ENCODE measurements at regions not wholly inside any gene's neighbourhood (a gene's known extent, or its start where the extent isn't known, plus 50 kb on each side); places are given as distances from the start of the nearest gene placed in this dataset.

GRCh38 chr5:135266303-135266635 lies 132.8 kb downstream of the MACROH2A1 start:
- Histone ChIP-seq H3K27ac (no peak overlapping the region), H3K9me3 (no peaks in the 10 kb centered on the region), H3K36me3 (no peaks in the 10 kb centered on the region), H3K27me3 (no peaks in the 10 kb centered on the region), H3K4me1 (no peaks in the 10 kb centered on the region), H3K4me3 (no peak overlapping the region)
- TF ChIP-seq, protein P1, sequence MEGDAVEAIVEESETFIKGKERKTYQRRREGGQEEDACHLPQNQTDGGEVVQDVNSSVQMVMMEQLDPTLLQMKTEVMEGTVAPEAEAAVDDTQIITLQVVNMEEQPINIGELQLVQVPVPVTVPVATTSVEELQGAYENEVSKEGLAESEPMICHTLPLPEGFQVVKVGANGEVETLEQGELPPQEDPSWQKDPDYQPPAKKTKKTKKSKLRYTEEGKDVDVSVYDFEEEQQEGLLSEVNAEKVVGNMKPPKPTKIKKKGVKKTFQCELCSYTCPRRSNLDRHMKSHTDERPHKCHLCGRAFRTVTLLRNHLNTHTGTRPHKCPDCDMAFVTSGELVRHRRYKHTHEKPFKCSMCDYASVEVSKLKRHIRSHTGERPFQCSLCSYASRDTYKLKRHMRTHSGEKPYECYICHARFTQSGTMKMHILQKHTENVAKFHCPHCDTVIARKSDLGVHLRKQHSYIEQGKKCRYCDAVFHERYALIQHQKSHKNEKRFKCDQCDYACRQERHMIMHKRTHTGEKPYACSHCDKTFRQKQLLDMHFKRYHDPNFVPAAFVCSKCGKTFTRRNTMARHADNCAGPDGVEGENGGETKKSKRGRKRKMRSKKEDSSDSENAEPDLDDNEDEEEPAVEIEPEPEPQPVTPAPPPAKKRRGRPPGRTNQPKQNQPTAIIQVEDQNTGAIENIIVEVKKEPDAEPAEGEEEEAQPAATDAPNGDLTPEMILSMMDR (IDR thresholded peaks at IDR 0.05) = no peak
- TF ChIP-seq POLR2A (IDR thresholded peaks at IDR 0.05) = no peak
- intact Hi-C loops (cut with DNase I) = no loop called here
- WGBS (ENCODE audit: insufficient coverage, low coverage, low lambda C conversion rate, missing lambda C conversion rate) = 66% methylated on average over 5 of the region's 6 CpGs
- DNase-seq (no peak), ATAC-seq (no peak)

- no peaks in the 10 kb centered on the region for H3K27me3 ChIP-seq
- ATAC-seq (no peak), DNase-seq (no peak)
- no peak overlapping the region for H3K4me3 ChIP-seq
- no peak overlapping the region for H3K27ac ChIP-seq
- H3K4me1 ChIP-seq = no peaks in the 10 kb centered on the region
- no peaks in the 10 kb centered on the region for H3K36me3 ChIP-seq
- no peak for TF ChIP-seq POLR2A (IDR thresholded peaks at IDR 0.05)
- TF ChIP-seq, protein P1 (IDR thresholded peaks at IDR 0.05) = no peak
- 78% methylated on average over 11 of the region's 13 CpGs for WGBS (ENCODE audit: insufficient coverage, low coverage, low lambda C conversion rate, missing lambda C conversion rate)
- intact Hi-C loops (cut with DNase I) = no loop called here
- no peaks in the 10 kb centered on the region for H3K9me3 ChIP-seq
These were observed 133.3 kb downstream of the MACROH2A1 start for GRCh38 chr5:135265497-135266302.

DNA sequence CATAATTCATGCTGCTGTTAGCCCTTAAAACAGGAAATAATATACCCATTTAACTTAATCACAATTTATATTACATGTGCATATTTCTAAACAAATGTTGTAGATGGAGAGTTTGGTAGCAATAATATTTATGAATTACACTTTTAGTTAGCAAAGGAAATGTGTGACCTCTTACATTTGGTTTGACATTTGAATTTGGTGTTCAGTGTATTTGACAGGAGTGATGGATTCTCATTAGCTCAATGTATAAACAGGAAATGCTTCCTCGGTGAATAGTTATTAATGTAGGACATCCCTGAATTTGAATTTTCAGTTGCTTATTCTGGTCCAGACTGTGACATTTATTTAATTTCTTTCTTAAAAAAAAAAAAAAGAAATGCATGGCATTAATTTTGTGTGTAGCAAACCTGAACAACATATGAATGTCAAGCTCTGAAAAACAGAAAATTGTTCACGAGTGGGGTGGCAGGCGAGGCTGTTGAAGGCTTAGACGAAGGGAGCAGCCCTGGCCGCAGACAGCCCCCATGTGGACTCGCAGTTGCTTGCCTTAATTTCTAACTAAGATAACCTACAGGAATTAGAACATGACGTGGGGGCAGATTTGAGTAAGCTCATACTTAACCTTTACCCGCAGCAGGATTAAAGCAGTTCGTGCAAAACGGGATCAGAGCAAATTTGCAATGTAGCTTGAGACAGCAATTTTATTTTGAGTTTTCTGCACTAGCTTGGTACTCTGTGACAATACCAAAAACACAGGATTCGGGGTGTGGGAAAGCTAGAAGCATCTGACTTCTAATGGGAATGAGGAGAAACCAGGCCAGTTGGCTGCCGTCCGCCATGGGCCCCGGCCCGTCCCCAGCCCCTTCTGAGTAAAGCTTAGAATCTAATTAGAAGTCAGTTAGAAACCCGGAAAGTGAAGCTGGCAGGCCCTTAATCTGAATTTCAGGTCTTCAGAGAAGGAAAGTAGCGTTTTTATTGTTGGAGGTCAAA lies 134.3 kb downstream of the MACROH2A1 start:
- no peak overlapping the region for H3K4me3 ChIP-seq
- intact Hi-C loops (cut with DNase I) = no loop called here
- DNase-seq (no peak), ATAC-seq (no peak)
- no peak for TF ChIP-seq POLR2A (IDR thresholded peaks at IDR 0.05)
- TF ChIP-seq, protein P1 (IDR thresholded peaks at IDR 0.05) = no peak
- no peaks in the 10 kb centered on the region for H3K36me3 ChIP-seq
- no peaks in the 10 kb centered on the region for H3K9me3 ChIP-seq
- no peaks in the 10 kb centered on the region for H3K4me1 ChIP-seq
- H3K27me3 ChIP-seq = no peaks in the 10 kb centered on the region
- no peak overlapping the region for H3K27ac ChIP-seq
- WGBS (ENCODE audit: insufficient coverage, low coverage, low lambda C conversion rate, missing lambda C conversion rate) = 68% methylated on average over 17 of the region's 17 CpGs

- Histone ChIP-seq H3K4me3 (no peak overlapping the region), H3K36me3 (no peaks in the 10 kb centered on the region), H3K9me3 (no peaks in the 10 kb centered on the region), H3K4me1 (no peaks in the 10 kb centered on the region), H3K27me3 (no peaks in the 10 kb centered on the region), H3K27ac (no peak overlapping the region)
- intact Hi-C loops (cut with DNase I) = no loop called here
- ATAC-seq (peak in 1 of 4 donors; percentile 50), DNase-seq (no peak)
- WGBS (ENCODE audit: insufficient coverage, low coverage, low lambda C conversion rate, missing lambda C conversion rate) = 80% methylated on average over 10 of the region's 17 CpGs
- no peak for TF ChIP-seq POLR2A (IDR thresholded peaks at IDR 0.05)
- TF ChIP-seq, protein P1 (IDR thresholded peaks at IDR 0.05) = no peak
These were observed 135.9 kb downstream of the MACROH2A1 start for GRCh38 chr5:135263022-135263668.

Data from right lobe of liver (tissue), 6 donors.